ENCODE measurements at regions not wholly inside any gene's neighbourhood (a gene's known extent, or its start where the extent isn't known, plus 50 kb on each side); places are given as distances from the start of the nearest gene placed in this dataset.
"Not testable (repeated sequence)": the region's sequence is repeated elsewhere in the genome, so short reads cannot be mapped to it uniquely, and the experiment has no call there.

- DNase-seq, result no peak
Measured at GRCh38 chr22:35186492-35186891, 70.8 kb upstream of the HMGXB4 start.

- not testable (repeated sequence) for DNase-seq
Measured at GRCh38 chr22:35188930-35189329, 68.4 kb upstream of the HMGXB4 start.

GRCh38 chr22:35189559-35189958, 67.7 kb upstream of the HMGXB4 start:
- no peak for DNase-seq

DNA sequence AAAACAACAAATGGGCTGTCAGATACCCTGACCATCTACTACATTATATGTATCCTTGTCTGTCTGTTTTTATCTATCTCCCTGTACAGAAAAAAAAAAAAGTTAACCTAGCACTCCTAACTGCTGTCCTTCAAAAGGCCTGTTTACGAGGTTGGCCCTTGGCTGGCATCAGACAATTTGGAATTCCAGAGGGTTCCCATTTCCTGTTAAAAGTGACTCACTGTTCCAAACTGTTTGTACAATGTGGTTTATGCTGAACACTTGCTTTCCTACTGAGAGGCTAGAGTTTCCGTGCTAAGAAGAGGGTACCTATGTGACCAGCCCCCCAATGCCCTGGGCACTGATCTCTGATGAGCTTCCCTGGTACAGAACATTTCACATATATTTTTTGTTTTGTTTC, 65.9 kb upstream of the HMGXB4 start:
- no peak for DNase-seq

- DNase-seq, result no peak
Measured at GRCh38 chr22:35192129-35192918, 65.0 kb upstream of the HMGXB4 start.

DNA sequence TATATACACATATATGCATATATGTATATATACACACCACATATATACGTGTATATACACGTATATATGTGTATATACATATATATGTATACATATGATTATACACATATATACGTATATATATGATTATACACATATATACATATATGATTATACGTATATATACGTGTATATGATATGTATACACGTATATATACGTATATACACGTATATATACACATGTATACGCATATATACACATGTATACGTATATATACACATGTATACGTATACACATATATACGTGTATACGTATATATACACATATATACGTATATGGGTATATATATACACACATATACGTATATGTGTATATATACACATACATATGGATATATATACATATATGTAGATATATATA, 62.1 kb upstream of the HMGXB4 start:
- DNase-seq, result no peak

DNA sequence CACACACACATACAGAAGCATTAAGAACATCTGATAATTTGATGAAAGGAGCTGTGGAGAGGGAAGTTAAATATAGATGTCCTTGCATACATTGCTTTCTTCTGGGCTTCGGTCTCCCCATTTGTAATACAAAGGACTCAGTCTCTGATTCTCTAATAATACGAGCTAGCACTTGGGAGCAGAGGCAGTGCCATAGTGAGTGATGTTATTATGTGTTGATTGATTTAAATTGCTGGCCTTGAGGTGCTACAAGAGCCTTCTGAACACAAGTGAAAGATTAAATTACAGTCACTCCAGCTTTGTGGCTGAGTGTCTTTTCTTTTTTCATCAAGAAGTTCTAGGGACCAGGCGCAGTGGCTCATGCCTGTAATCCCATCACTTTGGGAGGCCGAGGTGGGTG, 61.5 kb upstream of the HMGXB4 start:
- no peak for DNase-seq

DNA sequence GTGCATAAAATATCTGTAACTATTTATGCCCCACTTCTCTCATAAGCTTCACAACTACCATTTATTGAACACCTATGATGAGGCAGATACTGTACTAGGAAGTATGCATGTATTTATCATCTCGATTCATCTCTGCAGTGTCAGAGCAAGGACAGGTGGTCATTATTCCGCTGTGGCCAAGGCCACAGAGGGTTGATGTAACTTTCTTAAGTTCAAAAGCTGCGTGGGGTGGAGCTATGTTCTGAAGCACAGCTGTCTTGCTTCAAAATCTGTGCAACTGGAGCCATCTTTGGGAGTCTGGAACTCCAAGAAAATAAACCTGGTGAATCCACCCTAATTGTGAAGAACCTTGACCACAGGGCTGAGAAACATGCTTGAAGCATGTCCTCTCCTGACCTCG, 60.2 kb upstream of the HMGXB4 start:
- DNase-seq, result no peak

- no peak for DNase-seq
Measured at GRCh38 chr22:35197886-35198285, 59.4 kb upstream of the HMGXB4 start.

DNA sequence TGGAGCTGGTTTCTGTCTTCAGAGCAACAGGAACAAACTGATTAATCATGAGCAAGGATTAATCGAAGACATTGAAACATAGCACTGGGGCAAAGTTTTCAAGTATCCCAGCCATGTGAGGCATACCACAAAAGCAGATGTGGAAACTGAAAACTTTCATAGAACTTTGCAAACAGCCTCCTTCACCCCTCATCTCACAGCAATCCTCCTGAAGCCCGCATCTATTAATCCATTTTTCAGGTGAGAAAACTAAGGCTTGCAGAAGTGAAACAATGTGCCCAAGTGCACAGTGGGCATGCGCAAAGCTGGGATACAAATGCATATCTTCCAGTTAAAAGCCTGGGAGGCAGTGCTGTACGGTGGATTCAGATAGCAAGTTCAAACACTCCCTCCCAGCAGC, 58.6 kb upstream of the HMGXB4 start:
- no peak for DNase-seq

GRCh38 chr22:35202376-35202775, 54.9 kb upstream of the HMGXB4 start:
- DNase-seq, result no peak

DNA sequence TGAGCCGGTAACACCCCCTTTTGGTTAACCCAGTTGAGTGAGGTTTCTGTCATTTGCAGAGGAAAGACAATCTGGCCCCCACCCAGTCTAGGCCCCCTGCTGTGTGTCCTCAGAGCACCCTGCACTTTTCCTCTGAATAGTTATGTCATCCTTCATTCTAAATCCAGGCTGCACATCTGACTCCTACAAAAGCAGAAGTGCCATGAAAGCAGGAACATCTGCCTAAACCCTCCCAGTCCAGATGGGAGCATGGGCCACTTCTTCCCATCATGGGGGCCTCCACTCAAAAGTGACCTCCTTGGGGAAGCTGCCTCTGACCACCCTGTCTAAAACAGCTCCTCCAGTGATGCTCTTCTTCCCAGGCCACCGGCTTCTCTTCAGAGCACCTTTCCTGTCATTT, 53.7 kb upstream of the HMGXB4 start:
- no peak for DNase-seq

DNA sequence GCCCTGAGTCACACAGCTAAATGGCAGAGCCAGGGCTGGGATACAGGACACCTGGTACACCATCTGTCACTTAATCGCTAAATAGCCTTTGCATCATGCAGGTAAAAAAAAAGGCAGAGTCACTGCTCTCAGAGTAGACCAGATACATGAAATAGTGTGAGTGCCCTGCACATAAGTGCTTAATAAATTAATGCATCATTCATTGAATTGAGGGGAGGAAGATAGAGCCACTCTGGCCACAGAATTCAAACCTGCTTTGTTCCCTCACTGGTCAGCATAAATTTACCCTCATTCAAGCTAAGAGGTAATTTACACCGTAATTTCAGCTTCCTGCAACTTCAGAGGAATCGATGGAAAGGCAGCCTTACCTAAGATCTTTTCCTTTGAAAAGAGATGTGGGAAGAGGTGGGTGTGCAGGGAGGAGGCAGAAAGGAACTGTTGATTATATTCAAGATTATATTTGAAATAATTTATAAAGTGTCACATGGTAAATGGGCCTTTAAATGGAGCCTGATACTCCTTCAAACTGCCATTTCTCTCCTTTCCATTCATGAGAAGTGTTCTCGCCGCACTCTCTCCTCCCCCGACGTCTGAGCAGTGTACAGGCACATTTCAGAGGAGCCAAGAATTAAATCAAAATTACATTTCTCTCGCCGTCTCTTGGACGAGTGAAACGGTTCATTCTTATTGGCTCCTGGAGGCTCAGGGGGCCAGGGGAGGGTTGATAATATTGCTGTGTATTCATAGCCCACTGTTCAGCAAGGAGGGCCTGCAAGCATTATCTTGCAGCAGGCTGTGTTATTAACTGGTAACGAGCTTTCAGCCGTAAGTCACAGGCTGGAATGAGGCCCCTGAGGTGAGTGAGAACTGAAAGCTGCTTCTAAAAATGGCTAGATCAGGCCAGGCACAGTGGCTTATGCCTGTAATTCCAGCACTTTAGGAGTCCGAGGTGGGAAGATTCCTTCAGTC, 52.2 kb upstream of the HMGXB4 start:
- DNase-seq, result no peak

DNA sequence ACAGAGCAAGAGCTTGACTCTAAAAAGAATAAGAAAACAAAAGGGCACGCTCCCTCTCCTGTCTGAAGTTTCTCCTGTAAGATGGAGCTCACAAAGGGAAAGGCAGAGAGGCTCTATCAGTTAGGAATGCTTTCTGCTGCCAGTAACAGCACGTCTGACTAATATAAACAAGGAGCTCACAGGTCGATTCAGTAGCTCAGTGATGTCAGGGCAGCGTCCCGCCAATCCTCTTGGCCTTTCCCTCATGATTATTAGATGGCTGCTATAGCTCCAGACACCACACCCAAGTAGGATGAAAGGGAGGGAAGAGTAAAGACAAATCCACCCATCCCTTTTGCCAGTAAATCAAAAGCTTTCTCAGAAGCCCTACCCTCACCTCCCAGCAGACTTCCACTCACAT, 51.3 kb upstream of the HMGXB4 start:
- no peak for DNase-seq

- no peak for DNase-seq
Measured at GRCh38 chr22:35206889-35207288, 50.4 kb upstream of the HMGXB4 start.
